Activated naive CD8-positive, alpha-beta T cell treated with anti-CD3 and anti-CD28 coated beads, Interleukin-2, amount 50 U/mL, for 24 hours (primary cell): ENCODE measurements at regions not wholly inside any gene's neighbourhood (a gene's known extent, or its start where the extent isn't known, plus 50 kb on each side); places are given as distances from the start of the nearest gene placed in this dataset.

Source experiments
- ATAC-seq: fragments of 150-1000 bp; cut with Tn5 transposase; one replicate; pipeline ENCODE4 v1.10.0; 2021
- DNase-seq: peaks from one replicate; pipeline ENCODE4 v3.0.0; 2021
- H3K27ac Mint-ChIP-seq: one replicate; pipeline ENCODE4 v1.8.0; 2021; ENCODE audit warnings: mild to moderate bottlenecking, mixed read lengths
- H3K27me3 Mint-ChIP-seq: one replicate; pipeline ENCODE4 v1.8.0; 2021; ENCODE audit warnings: mixed read lengths
- H3K36me3 Mint-ChIP-seq: one replicate; pipeline ENCODE4 v1.8.0; 2021; ENCODE audit warnings: low read depth, mixed read lengths
- H3K4me1 Mint-ChIP-seq: one replicate; pipeline ENCODE4 v1.8.0; 2021; ENCODE audit warnings: mixed read lengths
- H3K4me3 Mint-ChIP-seq: one replicate; pipeline ENCODE4 v1.8.0; 2021; ENCODE audit warnings: mild to moderate bottlenecking, moderate library complexity, mixed read lengths
- H3K9me3 Mint-ChIP-seq: one replicate; pipeline ENCODE4 v1.8.0; 2021; ENCODE audit warnings: mixed read lengths

GRCh38 chr7:372546-372931 is 82.6 kb downstream of the FOXL3 start:
- H3K4me3 Mint-ChIP-seq, result no peak overlapping the region
- H3K4me1 Mint-ChIP-seq, result peaks cover 2% of the 10 kb centered on the region
- no peaks in the 10 kb centered on the region for H3K36me3 Mint-ChIP-seq
- ATAC-seq (no peak), DNase-seq (no peak)
- no peak overlapping the region for H3K27ac Mint-ChIP-seq
- no peaks in the 10 kb centered on the region for H3K27me3 Mint-ChIP-seq
- H3K9me3 Mint-ChIP-seq, result no peaks in the 10 kb centered on the region

GRCh38 chr7:372932-373791 is 83.2 kb downstream of the FOXL3 start:
- H3K27ac Mint-ChIP-seq, result no peak overlapping the region

GRCh38 chr7:373818-374705 is 84.1 kb downstream of the FOXL3 start:
- no peak overlapping the region for H3K27ac Mint-ChIP-seq
- H3K9me3 Mint-ChIP-seq, result no peaks in the 10 kb centered on the region
- no peak for ATAC-seq
- no peaks in the 10 kb centered on the region for H3K4me1 Mint-ChIP-seq
- no peaks in the 10 kb centered on the region for H3K36me3 Mint-ChIP-seq
- H3K4me3 Mint-ChIP-seq, result no peak overlapping the region
- no peaks in the 10 kb centered on the region for H3K27me3 Mint-ChIP-seq
- DNase-seq, result no peak

More at GRCh38 chr7:372932-373791, 83.2 kb downstream of the FOXL3 start:
- DNase-seq (no peak), ATAC-seq (no peak)
- no peaks in the 10 kb centered on the region for H3K36me3 Mint-ChIP-seq
- no peak overlapping the region for H3K4me3 Mint-ChIP-seq
- no peaks in the 10 kb centered on the region for H3K9me3 Mint-ChIP-seq
- no peaks in the 10 kb centered on the region for H3K4me1 Mint-ChIP-seq
- no peaks in the 10 kb centered on the region for H3K27me3 Mint-ChIP-seq

- H3K27ac Mint-ChIP-seq, result no peak overlapping the region
- H3K4me3 Mint-ChIP-seq, result no peak overlapping the region
- H3K9me3 Mint-ChIP-seq, result no peaks in the 10 kb centered on the region
- peaks cover 1% of the 10 kb centered on the region for H3K4me1 Mint-ChIP-seq
- H3K36me3 Mint-ChIP-seq, result no peaks in the 10 kb centered on the region
- no peaks in the 10 kb centered on the region for H3K27me3 Mint-ChIP-seq
- ATAC-seq, result no peak
- DNase-seq, result no peak
Measured at GRCh38 chr7:374706-375311, 84.8 kb downstream of the FOXL3 start.

GRCh38 chr7:375321-375831 is 85.4 kb downstream of the FOXL3 start:
- H3K9me3 Mint-ChIP-seq, result no peaks in the 10 kb centered on the region

GRCh38 chr7:375901-376305 is 85.9 kb downstream of the FOXL3 start:
- Mint-ChIP-seq H3K9me3 (no peaks in the 10 kb centered on the region), H3K4me3 (no peak overlapping the region), H3K27me3 (no peaks in the 10 kb centered on the region), H3K4me1 (peaks cover 7% of the 10 kb centered on the region), H3K27ac (no peak overlapping the region), H3K36me3 (no peaks in the 10 kb centered on the region)
- peak; percentile 2 for DNase-seq
- ATAC-seq, result no peak

More at GRCh38 chr7:375321-375831, 85.4 kb downstream of the FOXL3 start:
- peaks cover 4% of the 10 kb centered on the region for H3K4me1 Mint-ChIP-seq
- no peak overlapping the region for H3K4me3 Mint-ChIP-seq
- H3K27ac Mint-ChIP-seq, result no peak overlapping the region
- no peaks in the 10 kb centered on the region for H3K27me3 Mint-ChIP-seq
- H3K36me3 Mint-ChIP-seq, result no peaks in the 10 kb centered on the region
- peak; percentile 1 for DNase-seq
- no peak for ATAC-seq

- ATAC-seq, result no peak
Measured at GRCh38 chr7:376306-377079, 86.5 kb downstream of the FOXL3 start.

GRCh38 chr7:377080-378040 is 87.4 kb downstream of the FOXL3 start:
- Mint-ChIP-seq H3K9me3 (peaks cover 6% of the 10 kb centered on the region), H3K36me3 (peaks cover 4% of the 10 kb centered on the region), H3K27me3 (no peaks in the 10 kb centered on the region), H3K4me3 (no peak overlapping the region), H3K27ac (no peak overlapping the region), H3K4me1 (peaks cover 22% of the 10 kb centered on the region)
- DNase-seq (peak; percentile 0), ATAC-seq (no peak)

More at GRCh38 chr7:376306-377079, 86.5 kb downstream of the FOXL3 start:
- no peaks in the 10 kb centered on the region for H3K36me3 Mint-ChIP-seq
- DNase-seq, result peak; percentile 2
- no peak overlapping the region for H3K4me3 Mint-ChIP-seq
- H3K27me3 Mint-ChIP-seq, result no peaks in the 10 kb centered on the region
- no peaks in the 10 kb centered on the region for H3K9me3 Mint-ChIP-seq
- no peak overlapping the region for H3K27ac Mint-ChIP-seq
- peaks cover 13% of the 10 kb centered on the region for H3K4me1 Mint-ChIP-seq

GRCh38 chr7:378041-378420 is 88.1 kb downstream of the FOXL3 start:
- H3K27me3 Mint-ChIP-seq, result no peaks in the 10 kb centered on the region
- peaks cover 4% of the 10 kb centered on the region for H3K36me3 Mint-ChIP-seq
- H3K27ac Mint-ChIP-seq, result no peak overlapping the region
- DNase-seq, result peak; percentile 0
- peaks cover 26% of the 10 kb centered on the region for H3K4me1 Mint-ChIP-seq
- no peak overlapping the region for H3K4me3 Mint-ChIP-seq
- ATAC-seq, result no peak
- H3K9me3 Mint-ChIP-seq, result peaks cover 13% of the 10 kb centered on the region

- H3K36me3 Mint-ChIP-seq, result peaks cover 5% of the 10 kb centered on the region
- no peak overlapping the region for H3K27ac Mint-ChIP-seq
- peaks cover 21% of the 10 kb centered on the region for H3K9me3 Mint-ChIP-seq
- no peaks in the 10 kb centered on the region for H3K27me3 Mint-ChIP-seq
- no peak for ATAC-seq
- DNase-seq, result peak; percentile 3
- H3K4me3 Mint-ChIP-seq, result no peak overlapping the region
- H3K4me1 Mint-ChIP-seq, result peaks cover 26% of the 10 kb centered on the region
Measured at GRCh38 chr7:378551-379455, 88.8 kb downstream of the FOXL3 start.

GRCh38 chr7:379456-380138 is 89.6 kb downstream of the FOXL3 start:
- DNase-seq (peak; percentile 6), ATAC-seq (no peak)
- Mint-ChIP-seq H3K27me3 (no peaks in the 10 kb centered on the region), H3K27ac (no peak overlapping the region), H3K4me1 (peaks cover 26% of the 10 kb centered on the region), H3K9me3 (peaks cover 24% of the 10 kb centered on the region), H3K4me3 (peak overlapping the region; percentile 43), H3K36me3 (peaks cover 10% of the 10 kb centered on the region)

GRCh38 chr7:380139-380485 is 90.1 kb downstream of the FOXL3 start:
- Mint-ChIP-seq H3K9me3 (peaks cover 24% of the 10 kb centered on the region), H3K4me1 (peaks cover 26% of the 10 kb centered on the region), H3K27me3 (no peaks in the 10 kb centered on the region), H3K27ac (peak overlapping the region; percentile 54), H3K36me3 (peaks cover 10% of the 10 kb centered on the region), H3K4me3 (peak overlapping the region; percentile 43)
- DNase-seq (peak; percentile 19), ATAC-seq (no peak)
